HFFc6 (cell line): ENCODE measurements at regions not wholly inside any gene's neighbourhood (a gene's known extent, or its start where the extent isn't known, plus 50 kb on each side); places are given as distances from the start of the nearest gene placed in this dataset.

Experiments
- DNase-seq: peaks from one replicate; pipeline ENCODE4 v3.0.0-alpha.2; 2018
- H3K27ac Mint-ChIP-seq: 2 replicates; pipeline ENCODE4 v1.8.0; 2020; ENCODE audit warnings: mild to moderate bottlenecking, mixed read lengths
- H3K27me3 Mint-ChIP-seq: 2 replicates; pipeline ENCODE4 v1.8.0; 2021; ENCODE audit warnings: mild to moderate bottlenecking, moderate library complexity, mixed read lengths; ENCODE audit not compliant: insufficient read depth
- H3K36me3 Mint-ChIP-seq: 2 replicates; pipeline ENCODE4 v1.8.0; 2021; ENCODE audit warnings: low read depth, mixed read lengths
- H3K4me1 Mint-ChIP-seq: 2 replicates; pipeline ENCODE4 v1.8.0; 2020; ENCODE audit warnings: low read depth, mixed read lengths
- H3K4me3 Mint-ChIP-seq: 2 replicates; pipeline ENCODE4 v1.8.0; 2020; ENCODE audit warnings: mild to moderate bottlenecking, moderate library complexity, mixed read lengths
- H3K9me3 Mint-ChIP-seq: 2 replicates; pipeline ENCODE4 v1.8.0; 2020; ENCODE audit warnings: mild to moderate bottlenecking, mixed read lengths
- TF ChIP-seq, protein P1 (sequence below): fragments of 200-600 bp; sonication (generic); IDR thresholded peaks from 2 replicates; pipeline ENCODE4 v1.5.0; 2021; ENCODE audit warnings: antibody characterized with exemption, mild to moderate bottlenecking

DNA sequence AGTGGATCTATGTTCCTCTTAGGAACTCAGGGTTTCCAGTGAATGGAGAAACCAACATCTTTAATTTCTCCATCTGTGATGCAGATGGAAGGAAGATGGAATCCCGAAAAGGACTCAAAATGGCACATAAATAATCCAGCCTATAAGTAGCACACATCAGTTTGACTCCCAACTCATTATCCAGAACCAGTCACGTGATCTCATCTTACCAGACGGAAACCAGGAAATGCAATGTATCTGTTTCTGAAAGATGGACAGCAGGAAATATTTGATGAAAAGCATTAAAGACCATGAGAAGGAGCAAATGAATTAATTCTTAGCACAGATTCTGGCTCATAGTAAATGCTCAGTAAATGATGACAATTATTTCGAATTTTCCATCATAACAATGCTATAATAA, 443.1 kb upstream of the FMR1 start:
- H3K27ac Mint-ChIP-seq, result no peak overlapping the region
- no peak overlapping the region for H3K4me3 Mint-ChIP-seq
- H3K4me1 Mint-ChIP-seq, result no peaks in the 10 kb centered on the region
- H3K9me3 Mint-ChIP-seq, result peaks cover 9% of the 10 kb centered on the region
- DNase-seq, result no peak
- TF ChIP-seq, protein P1, sequence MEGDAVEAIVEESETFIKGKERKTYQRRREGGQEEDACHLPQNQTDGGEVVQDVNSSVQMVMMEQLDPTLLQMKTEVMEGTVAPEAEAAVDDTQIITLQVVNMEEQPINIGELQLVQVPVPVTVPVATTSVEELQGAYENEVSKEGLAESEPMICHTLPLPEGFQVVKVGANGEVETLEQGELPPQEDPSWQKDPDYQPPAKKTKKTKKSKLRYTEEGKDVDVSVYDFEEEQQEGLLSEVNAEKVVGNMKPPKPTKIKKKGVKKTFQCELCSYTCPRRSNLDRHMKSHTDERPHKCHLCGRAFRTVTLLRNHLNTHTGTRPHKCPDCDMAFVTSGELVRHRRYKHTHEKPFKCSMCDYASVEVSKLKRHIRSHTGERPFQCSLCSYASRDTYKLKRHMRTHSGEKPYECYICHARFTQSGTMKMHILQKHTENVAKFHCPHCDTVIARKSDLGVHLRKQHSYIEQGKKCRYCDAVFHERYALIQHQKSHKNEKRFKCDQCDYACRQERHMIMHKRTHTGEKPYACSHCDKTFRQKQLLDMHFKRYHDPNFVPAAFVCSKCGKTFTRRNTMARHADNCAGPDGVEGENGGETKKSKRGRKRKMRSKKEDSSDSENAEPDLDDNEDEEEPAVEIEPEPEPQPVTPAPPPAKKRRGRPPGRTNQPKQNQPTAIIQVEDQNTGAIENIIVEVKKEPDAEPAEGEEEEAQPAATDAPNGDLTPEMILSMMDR, result no peak
- no peaks in the 10 kb centered on the region for H3K36me3 Mint-ChIP-seq
- no peaks in the 10 kb centered on the region for H3K27me3 Mint-ChIP-seq

DNA sequence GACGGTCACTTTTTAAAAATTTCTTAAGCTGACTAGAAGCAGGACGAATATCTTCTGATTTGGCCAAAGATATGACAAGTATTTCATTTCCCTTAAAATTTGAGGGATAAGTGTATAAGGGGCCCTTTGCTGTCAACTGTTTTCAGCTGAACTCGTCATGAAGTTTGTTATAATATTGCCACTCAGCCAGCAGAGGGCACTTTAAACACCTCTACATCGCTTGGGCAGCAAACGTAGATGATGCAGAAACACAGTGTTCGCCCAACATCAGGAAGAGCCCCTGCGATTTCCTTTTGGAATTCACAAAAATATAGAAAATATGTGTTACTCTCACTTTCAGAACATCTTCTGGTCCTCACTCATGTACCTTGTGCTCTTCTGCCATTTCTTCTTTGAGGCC, 435.7 kb upstream of the FMR1 start:
- Mint-ChIP-seq H3K9me3 (no peaks in the 10 kb centered on the region; the same call in 1 of the 2 replicates), H3K27me3 (no peaks in the 10 kb centered on the region)

DNA sequence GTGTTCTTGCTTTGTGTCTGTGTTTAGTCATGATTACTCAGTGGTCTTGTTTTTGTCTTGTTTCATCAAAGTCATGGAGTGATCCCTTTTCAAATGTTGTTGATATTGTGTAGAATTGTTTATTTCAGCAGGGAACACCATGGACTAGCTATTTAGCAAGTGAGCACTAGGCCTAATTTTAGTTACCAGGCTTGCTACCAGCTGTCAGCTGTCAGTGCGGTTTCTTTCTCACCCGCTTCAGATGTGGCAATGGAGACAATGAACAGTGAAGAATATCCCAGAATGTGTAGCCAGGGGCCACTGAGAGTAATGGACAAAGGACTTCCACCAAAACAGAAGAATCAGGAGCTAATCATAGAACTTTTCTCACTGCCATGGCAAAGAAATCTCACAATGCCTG, 432.8 kb upstream of the FMR1 start:
- Mint-ChIP-seq H3K27me3 (no peaks in the 10 kb centered on the region), H3K9me3 (no peaks in the 10 kb centered on the region; the same call in 1 of the 2 replicates), H3K36me3 (no peaks in the 10 kb centered on the region), H3K4me3 (no peak overlapping the region), H3K27ac (no peak overlapping the region), H3K4me1 (no peaks in the 10 kb centered on the region)
- no peak for DNase-seq
- TF ChIP-seq, protein P1, result no peak

More for the DNA sequence above, 435.7 kb upstream of the FMR1 start:
- TF ChIP-seq, protein P1, result peak; percentile 30; the same call in 1 of the 2 replicates
- Mint-ChIP-seq H3K4me1 (no peaks in the 10 kb centered on the region), H3K27ac (no peak overlapping the region), H3K4me3 (no peak overlapping the region), H3K36me3 (no peaks in the 10 kb centered on the region)
- DNase-seq, result no peak

DNA sequence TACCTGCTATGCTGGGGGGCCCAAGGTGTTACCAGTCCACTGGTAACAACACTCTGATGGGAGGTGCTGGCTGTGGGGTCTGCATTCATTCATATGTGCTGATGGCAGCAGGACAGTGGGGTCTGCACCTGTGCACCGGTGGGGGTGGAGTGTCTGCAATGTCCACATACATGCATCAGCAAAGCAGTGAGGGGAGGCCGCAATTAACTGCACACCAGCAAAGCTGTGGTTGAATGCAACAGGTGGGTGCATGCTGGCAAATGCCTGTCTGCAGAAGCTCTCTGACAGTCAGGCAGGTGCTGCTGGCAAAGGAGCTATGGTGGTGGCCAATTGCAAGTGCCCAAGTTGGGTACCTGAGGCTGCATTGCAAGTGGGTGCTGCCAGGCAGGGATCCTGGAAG, 426.5 kb upstream of the FMR1 start:
- H3K27ac Mint-ChIP-seq, result no peak overlapping the region
- DNase-seq, result no peak
- no peaks in the 10 kb centered on the region for H3K4me1 Mint-ChIP-seq
- peaks cover 1% of the 10 kb centered on the region; the same call in 1 of the 2 replicates for H3K27me3 Mint-ChIP-seq
- H3K9me3 Mint-ChIP-seq, result no peaks in the 10 kb centered on the region; the same call in none of the 2 replicates
- no peak overlapping the region for H3K4me3 Mint-ChIP-seq
- TF ChIP-seq, protein P1, result no peak
- H3K36me3 Mint-ChIP-seq, result no peaks in the 10 kb centered on the region

DNA sequence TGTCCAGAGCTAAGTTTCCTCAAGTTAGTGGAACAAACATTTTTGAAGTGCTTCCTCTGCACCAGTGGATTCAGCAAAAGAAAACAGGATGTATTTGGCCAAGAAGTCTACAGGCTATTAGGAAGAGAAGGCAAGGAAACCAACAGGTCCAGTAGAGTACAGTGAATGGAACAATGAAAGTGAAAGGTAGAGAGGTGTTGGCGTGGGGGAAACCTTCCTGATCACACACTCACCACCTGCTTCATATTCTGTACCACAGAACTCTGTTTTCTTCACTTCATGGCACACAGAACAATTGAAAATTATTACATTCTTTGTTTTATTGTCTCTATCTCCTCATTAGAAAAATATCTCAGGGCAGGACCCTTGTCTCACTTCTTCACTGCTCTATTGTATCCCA, 417.4 kb upstream of the FMR1 start:
- Mint-ChIP-seq H3K4me3 (no peak overlapping the region), H3K9me3 (peaks cover 10% of the 10 kb centered on the region), H3K4me1 (no peaks in the 10 kb centered on the region), H3K27me3 (no peaks in the 10 kb centered on the region), H3K27ac (no peak overlapping the region), H3K36me3 (no peaks in the 10 kb centered on the region)
- no peak for DNase-seq
- TF ChIP-seq, protein P1, result no peak

DNA sequence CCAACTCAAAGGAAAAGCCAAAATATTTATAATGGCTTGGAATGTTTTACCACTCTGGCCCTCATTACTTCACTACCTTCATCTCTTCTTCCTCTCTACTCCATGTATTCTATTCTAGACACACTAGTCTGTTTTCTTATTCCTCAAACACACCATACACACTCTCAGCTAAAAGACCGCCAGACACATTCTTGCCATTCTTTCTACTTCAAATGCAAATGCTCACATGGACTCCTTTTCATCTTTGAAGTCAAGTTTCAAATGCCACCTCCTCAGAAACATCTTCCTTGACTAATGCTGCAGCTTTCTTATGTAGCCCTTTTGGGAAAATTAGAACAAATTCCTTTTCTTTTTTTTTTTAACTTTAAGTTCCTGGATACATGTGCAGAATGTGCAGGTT, 412.9 kb upstream of the FMR1 start:
- H3K4me1 Mint-ChIP-seq, result no peaks in the 10 kb centered on the region
- H3K4me3 Mint-ChIP-seq, result no peak overlapping the region
- H3K36me3 Mint-ChIP-seq, result no peaks in the 10 kb centered on the region
- DNase-seq, result no peak
- H3K27ac Mint-ChIP-seq, result no peak overlapping the region
- H3K27me3 Mint-ChIP-seq, result no peaks in the 10 kb centered on the region
- TF ChIP-seq, protein P1, result no peak
- peaks cover 4% of the 10 kb centered on the region for H3K9me3 Mint-ChIP-seq
